HCT116 (cell line): ENCODE measurements at regions not wholly inside any gene's neighbourhood (a gene's known extent, or its start where the extent isn't known, plus 50 kb on each side); places are given as distances from the start of the nearest gene placed in this dataset.

Source experiments
- ATAC-seq: fragments of 200-7000 bp; cut with Tn5 transposase; 2 replicates; pipeline ENCODE4 v1.9.1; 2020; ENCODE audit warnings: mild to moderate bottlenecking, moderate library complexity
- BruUV-seq: library from RNA; stranded (reverse); fragments of 400-500 nt; replicated peaks from 2 replicates; lab custom pipeline; 2021; lab: Mats Ljungman, UMichigan
- CTCF ChIA-PET: fragments of 300-600 bp; sonication (Branson Sonifier 250); formaldehyde crosslinking; loops from one replicate; lab custom pipeline; 2021; ENCODE audit warnings: antibody characterized with exemption; lab: Charles Lee
- POLR2A ChIA-PET: fragments of 300-600, 350-600 bp; sonication (Branson Sonifier 250); formaldehyde crosslinking; loops from one replicate; lab custom pipeline; 2021; ENCODE audit warnings: antibody characterized with exemption; lab: Charles Lee
- RAD21 ChIA-PET, 2 experiments: fragments of 300-600 bp; sonication (Branson Sonifier 250); formaldehyde crosslinking; loops; one replicate each; lab custom pipeline; 2023; ENCODE audit warnings: low total read pairs in 2 of 2; ENCODE audit not compliant: uncharacterized antibody in 2 of 2, unreplicated experiment in 2 of 2, low non-redundant PET in 1 of 2; lab: Charles Lee
- DNase-seq: peaks from one replicate; pipeline ENCODE4 v3.0.0-alpha.2; 2010; ENCODE audit warnings: low read depth, low spot score
- H2AFZ ChIP-seq: fragments of 200-600 bp; shearing (Covaris generic), sonication (generic); 2 replicates; pipeline ENCODE4 v1.6.1; 2017; ENCODE audit warnings: low read depth, mixed run types, mixed read lengths, antibody characterized with exemption, low read length; ENCODE audit not compliant: poor library complexity, severe bottlenecking
- H3K27ac ChIP-seq: 2 replicates; pipeline ENCODE4 v1.5.1; 2012; ENCODE audit warnings: low read depth, low read length
- H3K27me3 ChIP-seq: fragments of 200-600 bp; sonication (generic); 2 replicates; pipeline ENCODE4 v1.6.1; 2016; ENCODE audit warnings: mixed run types, low read length, mixed read lengths; ENCODE audit not compliant: insufficient read depth
- H3K36me3 ChIP-seq, 2 experiments: fragments of 200-500 bp in 1 of 2; fragments of 200-600 bp in 1 of 2; sonication (Bioruptor generic) in 1 of 2; sonication (generic) in 1 of 2; 2 replicates each; pipeline versions ENCODE4 v1.5.1 to v1.6.1; 2014 to 2016; ENCODE audit warnings: low read length in 2 of 2, inconsistent platforms in 1 of 2, mixed read lengths in 1 of 2, mixed run types in 1 of 2; ENCODE audit not compliant: insufficient read depth in 2 of 2, control insufficient read depth in 1 of 2
- H3K4me1 ChIP-seq, 2 experiments: fragments of 200-600 bp in 1 of 2; sonication (generic) in 1 of 2; 2 replicates each; pipeline versions ENCODE4 v1.5.1 to v1.6.1; 2012 to 2017; ENCODE audit warnings: low read length in 2 of 2, inconsistent platforms in 1 of 2, mild to moderate bottlenecking in 1 of 2, mixed read lengths in 1 of 2, mixed run types in 1 of 2, moderate library complexity in 1 of 2; ENCODE audit not compliant: insufficient read depth in 2 of 2, control insufficient read depth in 1 of 2
- H3K4me2 ChIP-seq: fragments of 200-600 bp; sonication (generic); 2 replicates; pipeline ENCODE4 v1.6.1; 2017; ENCODE audit warnings: mixed run types, low read length, mixed read lengths
- H3K4me3 ChIP-seq, 2 experiments: fragments of 200-600 bp in 1 of 2; sonication (generic) in 1 of 2; replicated peaks in 1 of 2; 2 replicates each; pipeline ENCODE4 v1.5.1; 2011 to 2016; ENCODE audit warnings: low read length in 2 of 2, control low read depth in 1 of 2, low read depth in 1 of 2, mild to moderate bottlenecking in 1 of 2, mixed read lengths in 1 of 2, mixed run types in 1 of 2
- H3K79me2 ChIP-seq: fragments of 200-600 bp; sonication (generic); 2 replicates; pipeline ENCODE4 v1.6.1; 2017; ENCODE audit warnings: mild to moderate bottlenecking, mixed run types, low read length, moderate library complexity, mixed read lengths; ENCODE audit not compliant: insufficient read depth
- H3K9ac ChIP-seq: fragments of 200-600 bp; sonication (generic); 2 replicates; pipeline ENCODE4 v1.6.1; 2016; ENCODE audit warnings: low read length, mixed read lengths
- H3K9me2 ChIP-seq: fragments of 200-600 bp; sonication (generic), shearing (Covaris generic); 2 replicates; pipeline ENCODE4 v1.6.1; 2017; ENCODE audit warnings: mixed run types, mild to moderate bottlenecking, moderate library complexity; ENCODE audit not compliant: insufficient read depth
- H3K9me3 ChIP-seq, 2 experiments: fragments of 200-500 bp in 1 of 2; fragments of 200-600 bp in 1 of 2; sonication (Bioruptor generic) in 1 of 2; sonication (generic) in 1 of 2; 2 replicates each; pipeline ENCODE4 v1.6.1; 2014 to 2017; ENCODE audit warnings: low read length in 2 of 2, mixed read lengths in 2 of 2, inconsistent platforms in 1 of 2, low read depth in 1 of 2, mild to moderate bottlenecking in 1 of 2, mixed run types in 1 of 2, moderate library complexity in 1 of 2; ENCODE audit not compliant: control insufficient read depth in 1 of 2, insufficient read depth in 1 of 2
- H4K20me1 ChIP-seq: fragments of 200-600 bp; sonication (generic), shearing (Covaris generic); 2 replicates; pipeline ENCODE4 v1.6.1; 2017; ENCODE audit warnings: mixed run types, mild to moderate bottlenecking, moderate library complexity; ENCODE audit not compliant: insufficient read depth
- CEBPB ChIP-seq: IDR thresholded peaks from 2 replicates; pipeline ENCODE4 v1.6.1; 2012; ENCODE audit warnings: low read depth
- EGR1 ChIP-seq: IDR thresholded peaks from 2 replicates; pipeline ENCODE4 v1.6.1; 2012; ENCODE audit warnings: low read depth
- ELF1 ChIP-seq: IDR thresholded peaks from 2 replicates; pipeline ENCODE4 v1.6.1; 2012; ENCODE audit warnings: low read depth, borderline replicate concordance
- POLR2A ChIP-seq: IDR thresholded peaks from 2 replicates; pipeline ENCODE4 v1.7.0; 2011; ENCODE audit warnings: borderline replicate concordance; ENCODE audit not compliant: insufficient read depth, insufficient read length; ENCODE audit errors: extremely low read depth
- POLR2AphosphoS5 ChIP-seq: IDR thresholded peaks from 2 replicates; pipeline ENCODE4 v1.6.1; 2011; ENCODE audit warnings: mild to moderate bottlenecking, low read depth, low read length, moderate library complexity
- RAD21 ChIP-seq: IDR thresholded peaks from 2 replicates; pipeline ENCODE4 v1.6.1; 2012; ENCODE audit warnings: low read depth, mild to moderate bottlenecking
- SIN3A ChIP-seq: IDR thresholded peaks from 2 replicates; pipeline ENCODE4 v1.6.1; 2012; ENCODE audit warnings: low read depth
- SP1 ChIP-seq: IDR thresholded peaks from 2 replicates; pipeline ENCODE4 v1.6.1; 2012; ENCODE audit warnings: low read depth
- TCF7L2 ChIP-seq: IDR thresholded peaks from 2 replicates; pipeline ENCODE4 v1.7.0; 2011; ENCODE audit warnings: borderline replicate concordance, inconsistent platforms; ENCODE audit not compliant: insufficient read depth, insufficient read length; ENCODE audit errors: extremely low read depth
- ZNF274 ChIP-seq: fragments of 200-500 bp; sonication (Bioruptor generic); IDR thresholded peaks from 2 replicates; pipeline ENCODE4 v1.6.1; 2014; ENCODE audit warnings: mild to moderate bottlenecking, low read depth, low read length, inconsistent platforms
- intact Hi-C: fragments of 100-400 bp; cut with micrococcal nuclease; formaldehyde crosslinking; loops from 2 replicates; pipeline ENCODE4 v1.10.0; 2022

GRCh38 chr7:36044101-36044892, 108.8 kb upstream of the EEPD1 start:
- no peak overlapping the region for H3K9ac ChIP-seq
- H3K9me2 ChIP-seq, result 0 out of 2 replicates have a peak, but pooled peaks cover 2% of the 10 kb centered on the region
- no peak overlapping the region for H3K27ac ChIP-seq
- H3K4me2 ChIP-seq, result no peak overlapping the region
- H3K4me1 ChIP-seq, result no peaks in the 10 kb centered on the region
- ATAC-seq (no peak), DNase-seq (no peak)
- no peaks in the 10 kb centered on the region for H3K27me3 ChIP-seq
- H3K4me3 ChIP-seq, result no peak overlapping the region
- no peaks in the 10 kb centered on the region for H3K79me2 ChIP-seq
- intact Hi-C loops, result no loop called here
- no peaks in the 10 kb centered on the region for H3K9me3 ChIP-seq
- RAD21 ChIA-PET, result interaction anchor here in 1 of 2 experiments (0.6 kb wide), 1 partner anchor 13 kb away, joined by 3 read pairs; no protein-coding TSS in a partner anchor
- TF ChIP-seq TCF7L2 (no peak), POLR2A (no peak), ZNF274 (no peak), ELF1 (no peak), RAD21 (no peak), SP1 (no peak)
- BruUV-seq, result no TSS peak
- CTCF ChIA-PET, result interaction anchor here (1.0 kb wide), 1 partner anchor 23 kb away, joined by 3 read pairs; no protein-coding TSS in a partner anchor
- no peaks in the 10 kb centered on the region for H4K20me1 ChIP-seq
- H2AFZ ChIP-seq, result no peak overlapping the region
- POLR2A ChIA-PET, result no interaction called here
- H3K36me3 ChIP-seq, result no peaks in the 10 kb centered on the region

GRCh38 chr7:36045326-36045725, 107.7 kb upstream of the EEPD1 start:
- RAD21 ChIA-PET, result no interaction called here
- no peak overlapping the region for H3K4me2 ChIP-seq
- H3K4me1 ChIP-seq, result no peaks in the 10 kb centered on the region
- no peaks in the 10 kb centered on the region for H3K36me3 ChIP-seq
- H3K9ac ChIP-seq, result no peak overlapping the region
- CTCF ChIA-PET, result no interaction called here
- ATAC-seq, result no peak
- TF ChIP-seq POLR2A (no peak), POLR2AphosphoS5 (no peak), EGR1 (no peak), TCF7L2 (no peak), SP1 (no peak), CEBPB (no peak), SIN3A (no peak)
- TF ChIP-seq, all 23 proteins: peak for 0
- no TSS peak for BruUV-seq
- H4K20me1 ChIP-seq, result no peaks in the 10 kb centered on the region
- H3K27me3 ChIP-seq, result no peaks in the 10 kb centered on the region
- no peaks in the 10 kb centered on the region for H3K9me3 ChIP-seq
- H3K27ac ChIP-seq, result no peak overlapping the region
- no peaks in the 10 kb centered on the region for H3K79me2 ChIP-seq
- no peak overlapping the region for H3K4me3 ChIP-seq
- no peak for DNase-seq
- intact Hi-C loops, result no loop called here
- POLR2A ChIA-PET, result no interaction called here
- no peak overlapping the region for H2AFZ ChIP-seq
- H3K9me2 ChIP-seq, result 0 out of 2 replicates have a peak, but pooled peaks cover 2% of the 10 kb centered on the region
